GM18873 (cell line): ENCODE measurements at regions not wholly inside any gene's neighbourhood (a gene's known extent, or its start where the extent isn't known, plus 50 kb on each side); places are given as distances from the start of the nearest gene placed in this dataset.
"Not testable (repeated sequence)": the region's sequence is repeated elsewhere in the genome, so short reads cannot be mapped to it uniquely, and the experiment has no call there.

Experiments used
- ATAC-seq: cut with Tn5 transposase; IDR thresholded peaks from one replicate; pipeline ENCODE4 v1.9.1; 2021; ENCODE audit warnings: mild to moderate bottlenecking, moderate library complexity, moderate number of reproducible peaks; ENCODE audit not compliant: unreplicated experiment, low FRiP score

GRCh38 chrX:113790987-113791386 is 792.9 kb upstream of the HTR2C start:
- no peak for ATAC-seq

- ATAC-seq = not testable (repeated sequence)
These were observed 799.1 kb upstream of the HTR2C start for GRCh38 chrX:113784754-113785153.

GRCh38 chrX:113770806-113771205 is 813.1 kb upstream of the HTR2C start:
- no peak for ATAC-seq

GRCh38 chrX:113770071-113770470 is 813.8 kb upstream of the HTR2C start:
- no peak for ATAC-seq

- ATAC-seq = no peak
These were observed 824.5 kb upstream of the HTR2C start for GRCh38 chrX:113759422-113759821.

GRCh38 chrX:113747274-113747973 is 836.5 kb upstream of the HTR2C start:
- ATAC-seq = no peak

GRCh38 chrX:113743069-113743468 is 840.8 kb upstream of the HTR2C start:
- ATAC-seq = no peak

- no peak for ATAC-seq
These were observed 842.1 kb upstream of the HTR2C start for GRCh38 chrX:113741744-113742143.

- ATAC-seq = no peak
These were observed 854.9 kb upstream of the HTR2C start for GRCh38 chrX:113728937-113729336.

GRCh38 chrX:113726898-113727297 is 857.0 kb upstream of the HTR2C start:
- no peak for ATAC-seq

- ATAC-seq = no peak
These were observed 857.4 kb upstream of the HTR2C start for GRCh38 chrX:113726466-113726865.

GRCh38 chrX:113726009-113726408 is 857.9 kb upstream of the HTR2C start:
- no peak for ATAC-seq

- ATAC-seq = no peak
These were observed 859.3 kb upstream of the AMOT start for GRCh38 chrX:113699939-113700338.

- no peak for ATAC-seq
These were observed 834.6 kb upstream of the AMOT start for GRCh38 chrX:113675278-113675677.

GRCh38 chrX:113651306-113651705 is 810.7 kb upstream of the AMOT start:
- no peak for ATAC-seq

- ATAC-seq = no peak
These were observed 803.8 kb upstream of the AMOT start for GRCh38 chrX:113644426-113644825.

- no peak for ATAC-seq
These were observed 793.9 kb upstream of the AMOT start for GRCh38 chrX:113634565-113634964.

GRCh38 chrX:113629326-113629725 is 788.7 kb upstream of the AMOT start:
- ATAC-seq = no peak

GRCh38 chrX:113594123-113594841 is 753.7 kb upstream of the AMOT start:
- no peak for ATAC-seq

- no peak for ATAC-seq
These were observed 745.8 kb upstream of the AMOT start for GRCh38 chrX:113586281-113586898.

- ATAC-seq = no peak
These were observed 739.9 kb upstream of the AMOT start for GRCh38 chrX:113580486-113580885.

- no peak for ATAC-seq
These were observed 717.9 kb upstream of the AMOT start for GRCh38 chrX:113558576-113558975.
